WTC11 (cell line): ENCODE measurements at regions not wholly inside any gene's neighbourhood (a gene's known extent, or its start where the extent isn't known, plus 50 kb on each side); places are given as distances from the start of the nearest gene placed in this dataset.

Experiments
- CREB1 ChIP-seq: sonication (generic); formaldehyde crosslinking; IDR thresholded peaks from 2 replicates; pipeline ENCODE4 v1.8.0; 2023; ENCODE audit warnings: mild to moderate bottlenecking, missing genetic modification reagents
- ESRRA ChIP-seq: sonication (generic); formaldehyde crosslinking; IDR thresholded peaks from 2 replicates; pipeline ENCODE4 v1.8.1; 2022; ENCODE audit warnings: mild to moderate bottlenecking, missing genetic modification reagents, borderline replicate concordance
- IRF2 ChIP-seq: sonication (generic); formaldehyde crosslinking; IDR thresholded peaks from 2 replicates; pipeline ENCODE4 v1.8.0; 2022; ENCODE audit warnings: low read depth, missing genetic modification reagents, borderline replicate concordance
- NFYB ChIP-seq: sonication (generic); formaldehyde crosslinking; conservative IDR thresholded peaks from 2 replicates; pipeline ENCODE4 v1.8.0; 2022; ENCODE audit warnings: low read depth, missing genetic modification reagents
- OVOL2 ChIP-seq: fragments of 250-450 bp; sonication (Bioruptor Pico); IDR thresholded peaks from 2 replicates; pipeline ENCODE4 v1.9.0; 2021; ENCODE audit warnings: mild to moderate bottlenecking, borderline replicate concordance
- ZNF317 ChIP-seq: sonication (generic); formaldehyde crosslinking; IDR thresholded peaks from 2 replicates; pipeline ENCODE4 v1.8.1; 2023; ENCODE audit warnings: low read depth, mild to moderate bottlenecking, moderate library complexity, missing genetic modification reagents, borderline replicate concordance
- TF ChIP-seq, protein P1 (sequence below): fragments of 200-600 bp; IDR thresholded peaks from 2 replicates; pipeline ENCODE4 v1.8.0; 2022; ENCODE audit warnings: antibody characterized with exemption
- TF ChIP-seq, protein P2 (sequence below): sonication (generic); formaldehyde crosslinking; IDR thresholded peaks from 2 replicates; pipeline ENCODE4 v1.8.1; 2023; ENCODE audit warnings: mild to moderate bottlenecking, missing genetic modification reagents, moderate library complexity
- TF ChIP-seq, protein P3 (sequence below): sonication (generic); formaldehyde crosslinking; IDR thresholded peaks from 2 replicates; pipeline ENCODE4 v1.8.1; 2023; ENCODE audit warnings: mild to moderate bottlenecking, missing genetic modification reagents, moderate library complexity
- TF ChIP-seq, protein P4 (sequence below): sonication (generic); formaldehyde crosslinking; IDR thresholded peaks from 2 replicates; pipeline ENCODE4 v1.8.0; 2022; ENCODE audit warnings: mild to moderate bottlenecking, missing genetic modification reagents
- TF ChIP-seq, protein P5 (sequence below): sonication (generic); formaldehyde crosslinking; IDR thresholded peaks from 2 replicates; pipeline ENCODE4 v1.8.1; 2023; ENCODE audit warnings: mild to moderate bottlenecking, moderate library complexity, missing genetic modification reagents
- TF ChIP-seq, protein P6 (sequence below): sonication (generic); formaldehyde crosslinking; IDR thresholded peaks from 2 replicates; pipeline ENCODE4 v1.8.1; 2022; ENCODE audit warnings: low read depth, missing genetic modification reagents, borderline replicate concordance

DNA sequence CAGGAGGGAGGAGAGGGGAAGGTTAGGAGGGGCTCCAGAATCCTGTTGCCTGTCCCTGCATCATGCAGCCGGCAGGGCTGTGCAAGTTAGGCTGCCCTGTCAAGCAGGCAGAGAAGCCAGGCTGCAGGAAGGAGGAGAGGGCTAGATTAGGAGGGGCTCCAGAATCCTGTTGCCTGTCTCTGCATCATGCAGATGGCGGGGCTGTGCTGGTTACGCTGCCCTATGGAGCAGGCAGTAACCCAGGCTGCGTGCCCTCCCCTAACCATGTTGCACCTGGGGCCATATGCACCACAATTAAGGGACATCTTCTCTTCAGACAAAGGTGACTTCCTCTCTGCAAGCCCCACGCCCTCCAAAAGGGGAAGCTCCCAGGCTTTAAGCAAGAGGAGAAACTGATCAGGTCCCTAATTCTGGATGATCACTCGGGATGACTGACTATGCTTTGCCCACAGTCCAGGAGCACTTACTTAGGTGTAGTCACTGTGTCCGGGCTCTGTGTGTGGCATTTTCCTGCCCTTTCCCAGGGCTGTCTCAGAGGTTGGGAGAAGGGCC, 457.4 kb downstream of the SETD4 start:
- TF ChIP-seq, protein P1, sequence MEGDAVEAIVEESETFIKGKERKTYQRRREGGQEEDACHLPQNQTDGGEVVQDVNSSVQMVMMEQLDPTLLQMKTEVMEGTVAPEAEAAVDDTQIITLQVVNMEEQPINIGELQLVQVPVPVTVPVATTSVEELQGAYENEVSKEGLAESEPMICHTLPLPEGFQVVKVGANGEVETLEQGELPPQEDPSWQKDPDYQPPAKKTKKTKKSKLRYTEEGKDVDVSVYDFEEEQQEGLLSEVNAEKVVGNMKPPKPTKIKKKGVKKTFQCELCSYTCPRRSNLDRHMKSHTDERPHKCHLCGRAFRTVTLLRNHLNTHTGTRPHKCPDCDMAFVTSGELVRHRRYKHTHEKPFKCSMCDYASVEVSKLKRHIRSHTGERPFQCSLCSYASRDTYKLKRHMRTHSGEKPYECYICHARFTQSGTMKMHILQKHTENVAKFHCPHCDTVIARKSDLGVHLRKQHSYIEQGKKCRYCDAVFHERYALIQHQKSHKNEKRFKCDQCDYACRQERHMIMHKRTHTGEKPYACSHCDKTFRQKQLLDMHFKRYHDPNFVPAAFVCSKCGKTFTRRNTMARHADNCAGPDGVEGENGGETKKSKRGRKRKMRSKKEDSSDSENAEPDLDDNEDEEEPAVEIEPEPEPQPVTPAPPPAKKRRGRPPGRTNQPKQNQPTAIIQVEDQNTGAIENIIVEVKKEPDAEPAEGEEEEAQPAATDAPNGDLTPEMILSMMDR, result no peak
- TF ChIP-seq CREB1 (CRISPR knock-in tag) (no peak), ESRRA (CRISPR knock-in tag) (no peak), IRF2 (no peak), ZNF317 (no peak), NFYB (CRISPR knock-in tag) (no peak), OVOL2 (no peak)
- TF ChIP-seq, protein P2, sequence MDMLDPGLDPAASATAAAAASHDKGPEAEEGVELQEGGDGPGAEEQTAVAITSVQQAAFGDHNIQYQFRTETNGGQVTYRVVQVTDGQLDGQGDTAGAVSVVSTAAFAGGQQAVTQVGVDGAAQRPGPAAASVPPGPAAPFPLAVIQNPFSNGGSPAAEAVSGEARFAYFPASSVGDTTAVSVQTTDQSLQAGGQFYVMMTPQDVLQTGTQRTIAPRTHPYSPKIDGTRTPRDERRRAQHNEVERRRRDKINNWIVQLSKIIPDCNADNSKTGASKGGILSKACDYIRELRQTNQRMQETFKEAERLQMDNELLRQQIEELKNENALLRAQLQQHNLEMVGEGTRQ (CRISPR knock-in tag), result no peak
- TF ChIP-seq, protein P3, sequence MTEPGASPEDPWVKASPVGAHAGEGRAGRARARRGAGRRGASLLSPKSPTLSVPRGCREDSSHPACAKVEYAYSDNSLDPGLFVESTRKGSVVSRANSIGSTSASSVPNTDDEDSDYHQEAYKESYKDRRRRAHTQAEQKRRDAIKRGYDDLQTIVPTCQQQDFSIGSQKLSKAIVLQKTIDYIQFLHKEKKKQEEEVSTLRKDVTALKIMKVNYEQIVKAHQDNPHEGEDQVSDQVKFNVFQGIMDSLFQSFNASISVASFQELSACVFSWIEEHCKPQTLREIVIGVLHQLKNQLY (CRISPR knock-in tag), result no peak
- TF ChIP-seq, protein P4, sequence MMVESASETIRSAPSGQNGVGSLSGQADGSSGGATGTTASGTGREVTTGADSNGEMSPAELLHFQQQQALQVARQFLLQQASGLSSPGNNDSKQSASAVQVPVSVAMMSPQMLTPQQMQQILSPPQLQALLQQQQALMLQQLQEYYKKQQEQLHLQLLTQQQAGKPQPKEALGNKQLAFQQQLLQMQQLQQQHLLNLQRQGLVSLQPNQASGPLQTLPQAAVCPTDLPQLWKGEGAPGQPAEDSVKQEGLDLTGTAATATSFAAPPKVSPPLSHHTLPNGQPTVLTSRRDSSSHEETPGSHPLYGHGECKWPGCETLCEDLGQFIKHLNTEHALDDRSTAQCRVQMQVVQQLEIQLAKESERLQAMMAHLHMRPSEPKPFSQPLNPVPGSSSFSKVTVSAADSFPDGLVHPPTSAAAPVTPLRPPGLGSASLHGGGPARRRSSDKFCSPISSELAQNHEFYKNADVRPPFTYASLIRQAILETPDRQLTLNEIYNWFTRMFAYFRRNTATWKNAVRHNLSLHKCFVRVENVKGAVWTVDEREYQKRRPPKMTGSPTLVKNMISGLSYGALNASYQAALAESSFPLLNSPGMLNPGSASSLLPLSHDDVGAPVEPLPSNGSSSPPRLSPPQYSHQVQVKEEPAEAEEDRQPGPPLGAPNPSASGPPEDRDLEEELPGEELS (CRISPR knock-in tag), result no peak
- TF ChIP-seq, protein P5, sequence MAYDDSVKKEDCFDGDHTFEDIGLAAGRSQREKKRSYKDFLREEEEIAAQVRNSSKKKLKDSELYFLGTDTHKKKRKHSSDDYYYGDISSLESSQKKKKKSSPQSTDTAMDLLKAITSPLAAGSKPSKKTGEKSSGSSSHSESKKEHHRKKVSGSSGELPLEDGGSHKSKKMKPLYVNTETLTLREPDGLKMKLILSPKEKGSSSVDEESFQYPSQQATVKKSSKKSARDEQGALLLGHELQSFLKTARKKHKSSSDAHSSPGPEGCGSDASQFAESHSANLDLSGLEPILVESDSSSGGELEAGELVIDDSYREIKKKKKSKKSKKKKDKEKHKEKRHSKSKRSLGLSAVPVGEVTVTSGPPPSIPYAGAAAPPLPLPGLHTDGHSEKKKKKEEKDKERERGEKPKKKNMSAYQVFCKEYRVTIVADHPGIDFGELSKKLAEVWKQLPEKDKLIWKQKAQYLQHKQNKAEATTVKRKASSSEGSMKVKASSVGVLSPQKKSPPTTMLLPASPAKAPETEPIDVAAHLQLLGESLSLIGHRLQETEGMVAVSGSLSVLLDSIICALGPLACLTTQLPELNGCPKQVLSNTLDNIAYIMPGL (CRISPR knock-in tag), result no peak
- TF ChIP-seq, protein P6, sequence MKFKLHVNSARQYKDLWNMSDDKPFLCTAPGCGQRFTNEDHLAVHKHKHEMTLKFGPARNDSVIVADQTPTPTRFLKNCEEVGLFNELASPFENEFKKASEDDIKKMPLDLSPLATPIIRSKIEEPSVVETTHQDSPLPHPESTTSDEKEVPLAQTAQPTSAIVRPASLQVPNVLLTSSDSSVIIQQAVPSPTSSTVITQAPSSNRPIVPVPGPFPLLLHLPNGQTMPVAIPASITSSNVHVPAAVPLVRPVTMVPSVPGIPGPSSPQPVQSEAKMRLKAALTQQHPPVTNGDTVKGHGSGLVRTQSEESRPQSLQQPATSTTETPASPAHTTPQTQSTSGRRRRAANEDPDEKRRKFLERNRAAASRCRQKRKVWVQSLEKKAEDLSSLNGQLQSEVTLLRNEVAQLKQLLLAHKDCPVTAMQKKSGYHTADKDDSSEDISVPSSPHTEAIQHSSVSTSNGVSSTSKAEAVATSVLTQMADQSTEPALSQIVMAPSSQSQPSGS (CRISPR knock-in tag), result no peak
